ENCODE measurements at regions not wholly inside any gene's neighbourhood (a gene's known extent, or its start where the extent isn't known, plus 50 kb on each side); places are given as distances from the start of the nearest gene placed in this dataset.
"Not testable (repeated sequence)": the region's sequence is repeated elsewhere in the genome, so short reads cannot be mapped to it uniquely, and the experiment has no call there.

- H3K9ac ChIP-seq (ENCODE audit: insufficient read depth, low read length); H2AFZ ChIP-seq (ENCODE audit: low read length); H3K4me2 ChIP-seq (ENCODE audit: extremely low read depth, insufficient read depth, low read length); H3K27me3 ChIP-seq (ENCODE audit: control insufficient read depth, insufficient read depth, low read length); H3K27ac ChIP-seq (ENCODE audit: insufficient read depth, low read length); H3K4me1 ChIP-seq (ENCODE audit: control insufficient read depth, extremely low read depth, insufficient read depth, low read length); H3K79me2 ChIP-seq (ENCODE audit: control insufficient read depth, insufficient read depth, low read length); H4K20me1 ChIP-seq (ENCODE audit: control insufficient read depth, extremely low read depth, insufficient read depth, low read length); H3K4me3 ChIP-seq (replicated peaks in 1 of 4; ENCODE audit: control extremely low read depth in 1 of 4, insufficient read depth in 1 of 4, low read depth in 3 of 4, low read length in 4 of 4); H3K36me3 ChIP-seq (ENCODE audit: control insufficient read depth, insufficient read depth, low read length); DNase-seq (ENCODE audit: low read depth in 2 of 2); H3K9me3 ChIP-seq (ENCODE audit: control insufficient read depth, insufficient read depth, low read depth, low read length): not testable (repeated sequence)
These were observed 63.1 kb downstream of the TRIM43 start for GRCh38 chr2:95654897-95655296.

GRCh38 chr2:95656553-95656952 lies 64.8 kb downstream of the TRIM43 start:
- H3K9ac ChIP-seq (ENCODE audit: insufficient read depth, low read length); H3K79me2 ChIP-seq (ENCODE audit: control insufficient read depth, insufficient read depth, low read length); H3K4me2 ChIP-seq (ENCODE audit: extremely low read depth, insufficient read depth, low read length); H3K27me3 ChIP-seq (ENCODE audit: control insufficient read depth, insufficient read depth, low read length); H3K4me1 ChIP-seq (ENCODE audit: control insufficient read depth, extremely low read depth, insufficient read depth, low read length); H4K20me1 ChIP-seq (ENCODE audit: control insufficient read depth, extremely low read depth, insufficient read depth, low read length); H3K4me3 ChIP-seq (replicated peaks in 1 of 4; ENCODE audit: control extremely low read depth in 1 of 4, insufficient read depth in 1 of 4, low read depth in 3 of 4, low read length in 4 of 4); DNase-seq (ENCODE audit: low read depth in 2 of 2); H3K36me3 ChIP-seq (ENCODE audit: control insufficient read depth, insufficient read depth, low read length); H3K9me3 ChIP-seq (ENCODE audit: control insufficient read depth, insufficient read depth, low read depth, low read length); H2AFZ ChIP-seq (ENCODE audit: low read length); H3K27ac ChIP-seq (ENCODE audit: insufficient read depth, low read length): not testable (repeated sequence)

GRCh38 chr2:95657937-95658336 lies 66.1 kb downstream of the TRIM43 start:
- not testable (repeated sequence) for H3K36me3 ChIP-seq (ENCODE audit: control insufficient read depth, insufficient read depth, low read length); H3K79me2 ChIP-seq (ENCODE audit: control insufficient read depth, insufficient read depth, low read length); H4K20me1 ChIP-seq (ENCODE audit: control insufficient read depth, extremely low read depth, insufficient read depth, low read length); H3K4me2 ChIP-seq (ENCODE audit: extremely low read depth, insufficient read depth, low read length); H3K27me3 ChIP-seq (ENCODE audit: control insufficient read depth, insufficient read depth, low read length); H3K9ac ChIP-seq (ENCODE audit: insufficient read depth, low read length); H3K4me1 ChIP-seq (ENCODE audit: control insufficient read depth, extremely low read depth, insufficient read depth, low read length); DNase-seq (ENCODE audit: low read depth in 2 of 2); H3K4me3 ChIP-seq (replicated peaks in 1 of 4; ENCODE audit: control extremely low read depth in 1 of 4, insufficient read depth in 1 of 4, low read depth in 3 of 4, low read length in 4 of 4); H3K27ac ChIP-seq (ENCODE audit: insufficient read depth, low read length); H2AFZ ChIP-seq (ENCODE audit: low read length); H3K9me3 ChIP-seq (ENCODE audit: control insufficient read depth, insufficient read depth, low read depth, low read length)

GRCh38 chr2:95660766-95661562 lies 69.2 kb downstream of the TRIM43 start:
- not testable (repeated sequence) for H4K20me1 ChIP-seq (ENCODE audit: control insufficient read depth, extremely low read depth, insufficient read depth, low read length); H3K9ac ChIP-seq (ENCODE audit: insufficient read depth, low read length); H3K27me3 ChIP-seq (ENCODE audit: control insufficient read depth, insufficient read depth, low read length); H3K9me3 ChIP-seq (ENCODE audit: control insufficient read depth, insufficient read depth, low read depth, low read length); H2AFZ ChIP-seq (ENCODE audit: low read length); H3K4me1 ChIP-seq (ENCODE audit: control insufficient read depth, extremely low read depth, insufficient read depth, low read length); H3K79me2 ChIP-seq (ENCODE audit: control insufficient read depth, insufficient read depth, low read length); H3K36me3 ChIP-seq (ENCODE audit: control insufficient read depth, insufficient read depth, low read length); DNase-seq (ENCODE audit: low read depth in 2 of 2); H3K27ac ChIP-seq (ENCODE audit: insufficient read depth, low read length); H3K4me3 ChIP-seq (replicated peaks in 1 of 4; ENCODE audit: control extremely low read depth in 1 of 4, insufficient read depth in 1 of 4, low read depth in 3 of 4, low read length in 4 of 4); H3K4me2 ChIP-seq (ENCODE audit: extremely low read depth, insufficient read depth, low read length)

GRCh38 chr2:95663471-95664441 lies 72.0 kb downstream of the TRIM43 start:
- not testable (repeated sequence) for H3K9ac ChIP-seq (ENCODE audit: insufficient read depth, low read length); H3K4me2 ChIP-seq (ENCODE audit: extremely low read depth, insufficient read depth, low read length); H3K79me2 ChIP-seq (ENCODE audit: control insufficient read depth, insufficient read depth, low read length); H3K4me3 ChIP-seq (replicated peaks in 1 of 4; ENCODE audit: control extremely low read depth in 1 of 4, insufficient read depth in 1 of 4, low read depth in 3 of 4, low read length in 4 of 4); H3K4me1 ChIP-seq (ENCODE audit: control insufficient read depth, extremely low read depth, insufficient read depth, low read length); H3K36me3 ChIP-seq (ENCODE audit: control insufficient read depth, insufficient read depth, low read length); H3K9me3 ChIP-seq (ENCODE audit: control insufficient read depth, insufficient read depth, low read depth, low read length); DNase-seq (ENCODE audit: low read depth in 2 of 2); H3K27me3 ChIP-seq (ENCODE audit: control insufficient read depth, insufficient read depth, low read length); H4K20me1 ChIP-seq (ENCODE audit: control insufficient read depth, extremely low read depth, insufficient read depth, low read length); H2AFZ ChIP-seq (ENCODE audit: low read length); H3K27ac ChIP-seq (ENCODE audit: insufficient read depth, low read length)
